GM19324 (cell line): ENCODE measurements at regions not wholly inside any gene's neighbourhood (a gene's known extent, or its start where the extent isn't known, plus 50 kb on each side); places are given as distances from the start of the nearest gene placed in this dataset.
A peak's percentile ranks its signal among the peaks of the same experiment; 100 is the strongest.

Source experiments
- ATAC-seq: cut with Tn5 transposase; IDR thresholded peaks from one replicate; pipeline ENCODE4 v1.9.1; 2021; ENCODE audit warnings: mild to moderate bottlenecking, moderate library complexity; ENCODE audit not compliant: unreplicated experiment, low FRiP score

DNA sequence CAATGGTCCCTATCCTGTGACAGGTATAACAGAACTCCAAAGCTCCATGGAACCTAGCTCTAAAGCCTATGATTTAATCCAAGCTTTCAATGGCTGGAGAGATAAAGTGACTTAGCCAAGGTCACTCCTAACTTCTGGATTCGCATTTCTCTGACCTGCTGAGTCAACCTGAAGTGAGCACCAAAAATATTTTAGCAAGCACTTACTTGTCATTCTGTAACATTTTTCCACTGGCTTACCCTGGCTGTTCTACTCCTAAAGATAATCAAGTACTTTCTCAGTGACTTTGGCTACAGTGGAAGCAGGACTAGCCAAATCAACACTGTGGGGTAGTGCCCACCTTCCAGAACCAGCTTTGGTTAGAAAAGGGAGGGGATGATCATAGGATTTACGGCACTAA lies 188.3 kb downstream of the OGFRL1 start:
- ATAC-seq: no peak

DNA sequence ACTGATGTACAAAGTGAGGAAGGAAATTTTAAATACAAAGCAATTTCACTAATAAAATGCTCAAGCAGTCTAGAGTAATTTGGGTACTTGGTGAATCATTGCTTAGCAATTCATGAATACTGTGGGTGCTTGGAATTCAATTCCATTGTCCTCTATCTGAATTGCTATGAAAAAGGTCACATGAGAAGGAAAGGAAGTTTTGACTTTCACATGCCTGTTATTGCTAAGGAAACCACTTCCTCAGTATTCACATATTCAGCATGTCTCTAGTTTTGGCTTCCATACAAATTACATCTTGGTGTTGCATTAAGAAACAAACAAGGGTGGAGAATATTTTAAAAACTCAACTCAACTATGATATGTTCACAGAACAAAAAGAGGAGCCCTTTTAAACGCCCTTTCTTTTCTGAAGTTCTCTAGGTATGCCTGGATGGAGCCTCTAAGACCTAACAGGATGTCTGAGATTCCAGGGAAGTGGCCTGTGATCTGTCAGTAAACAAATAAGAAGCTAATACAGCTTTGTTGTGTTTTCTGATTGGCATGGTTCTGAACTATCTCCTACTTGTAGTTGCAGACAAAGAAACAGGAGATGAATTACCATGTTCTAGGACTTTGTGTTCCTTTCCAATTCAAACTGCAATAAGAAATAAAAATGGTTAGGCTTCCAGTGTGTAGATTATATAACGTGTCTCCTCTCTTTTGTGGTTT lies 190.4 kb downstream of the OGFRL1 start:
- no peak for ATAC-seq

GRCh38 chr6:71480577-71480976 lies 192.0 kb downstream of the OGFRL1 start:
- ATAC-seq: no peak

- ATAC-seq: no peak
Observed at GRCh38 chr6:71481011-71481410, 192.4 kb downstream of the OGFRL1 start.

GRCh38 chr6:71481801-71482200 lies 193.2 kb downstream of the OGFRL1 start:
- ATAC-seq: no peak

GRCh38 chr6:71482742-71483141 lies 194.1 kb downstream of the OGFRL1 start:
- ATAC-seq: no peak

DNA sequence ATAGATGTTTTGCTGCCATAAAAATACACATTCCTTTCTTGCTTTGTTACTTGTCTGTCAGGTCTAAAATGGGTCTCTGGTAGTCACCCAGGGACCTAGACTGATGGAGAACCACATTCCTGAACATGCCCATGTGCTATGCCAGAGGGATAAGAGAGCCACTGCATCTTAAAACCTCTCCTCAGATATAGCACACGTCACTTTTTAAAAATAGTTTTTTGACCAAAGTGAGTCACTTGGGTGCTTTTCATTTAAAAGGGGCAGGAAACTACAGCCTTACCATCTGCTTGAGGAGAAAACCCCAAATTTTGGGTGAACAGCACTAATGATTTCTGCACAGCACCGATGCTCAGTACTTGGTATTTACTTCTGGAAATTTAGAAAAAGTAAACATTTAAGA lies 197.8 kb downstream of the OGFRL1 start:
- no peak for ATAC-seq

- ATAC-seq: peak; percentile 73
Observed at GRCh38 chr6:71488186-71488585, 199.6 kb downstream of the OGFRL1 start.

GRCh38 chr6:71489736-71490135 lies 201.1 kb downstream of the OGFRL1 start:
- ATAC-seq: no peak

GRCh38 chr6:71490876-71491275 lies 202.3 kb downstream of the OGFRL1 start:
- no peak for ATAC-seq

DNA sequence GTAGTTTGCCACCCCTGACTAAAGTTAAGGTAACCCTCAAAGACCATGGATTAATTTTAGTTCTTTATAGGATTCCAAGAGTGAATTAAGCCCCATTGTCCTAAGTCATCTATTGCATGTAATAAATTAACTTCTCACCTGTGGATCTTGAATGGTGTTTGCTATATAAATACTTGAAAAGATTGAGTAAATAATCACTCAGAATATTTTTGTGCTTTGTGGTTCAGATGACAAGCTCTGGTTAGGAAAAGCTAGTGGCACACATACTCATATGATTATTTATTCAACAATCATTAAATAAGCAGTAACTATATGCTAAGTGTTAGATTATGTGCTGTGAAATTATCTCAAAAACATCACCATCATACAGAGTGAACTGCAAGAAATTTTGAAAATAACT lies 203.2 kb downstream of the OGFRL1 start:
- ATAC-seq: no peak

- no peak for ATAC-seq
Observed at GRCh38 chr6:71492668-71493067, 204.1 kb downstream of the OGFRL1 start.

DNA sequence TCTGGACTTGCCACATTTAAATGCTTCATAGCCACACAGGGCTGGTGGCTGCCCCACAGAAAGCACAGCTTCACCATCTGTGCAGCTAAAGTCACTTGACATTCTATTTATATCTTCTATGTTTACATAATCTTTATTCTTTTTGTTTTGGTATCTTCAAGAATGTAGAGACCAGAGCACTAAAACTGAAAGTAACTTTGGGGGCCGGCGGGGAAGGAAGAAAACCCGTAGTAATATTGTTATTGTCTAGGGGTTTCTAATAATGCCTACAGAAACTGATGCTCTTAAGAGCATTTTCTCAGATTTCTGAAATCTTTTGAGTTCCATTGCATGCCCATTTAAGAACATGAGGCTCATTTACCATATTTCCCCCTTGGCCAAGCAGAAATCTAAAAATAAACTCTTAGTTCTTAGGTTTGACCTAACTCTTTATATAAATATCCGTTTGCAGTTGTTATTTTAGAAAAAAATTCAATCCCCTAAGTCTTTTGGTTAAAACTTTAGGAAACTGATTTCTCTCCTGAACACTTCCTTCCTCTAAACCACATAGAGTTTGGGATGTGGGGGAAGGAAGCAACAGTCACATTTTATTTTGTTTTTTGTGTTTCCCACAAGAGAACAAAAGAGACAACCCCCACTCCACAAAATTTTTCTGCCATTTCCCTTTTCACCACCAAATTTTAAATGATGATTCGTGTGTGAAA lies 207.6 kb downstream of the OGFRL1 start:
- peak; percentile 99 for ATAC-seq

- ATAC-seq: no peak
Observed at GRCh38 chr6:71496722-71497033, 208.1 kb downstream of the OGFRL1 start.

DNA sequence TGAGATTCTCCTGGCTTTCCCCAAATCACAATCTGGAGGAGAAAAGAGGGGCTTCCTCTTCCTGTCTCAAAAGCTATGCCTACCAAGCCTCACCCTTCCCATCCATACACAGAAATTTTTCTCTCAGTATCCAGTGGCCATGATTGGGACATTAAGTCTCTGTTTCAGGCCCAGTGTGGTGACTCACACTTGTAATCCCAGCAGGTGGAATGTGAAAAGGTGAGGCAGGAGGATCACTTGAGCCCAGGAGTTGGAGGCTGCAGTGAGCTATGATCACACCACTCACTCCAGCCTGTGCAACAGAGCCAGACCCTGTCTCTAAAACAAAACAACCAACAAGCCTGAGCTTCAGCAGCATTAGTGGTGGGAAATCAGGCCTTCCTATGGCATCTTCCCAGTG lies 210.0 kb downstream of the OGFRL1 start:
- no peak for ATAC-seq

GRCh38 chr6:71499667-71500066 lies 211.1 kb downstream of the OGFRL1 start:
- no peak for ATAC-seq

- ATAC-seq: no peak
Observed at GRCh38 chr6:71502168-71502567, 213.6 kb downstream of the OGFRL1 start.

DNA sequence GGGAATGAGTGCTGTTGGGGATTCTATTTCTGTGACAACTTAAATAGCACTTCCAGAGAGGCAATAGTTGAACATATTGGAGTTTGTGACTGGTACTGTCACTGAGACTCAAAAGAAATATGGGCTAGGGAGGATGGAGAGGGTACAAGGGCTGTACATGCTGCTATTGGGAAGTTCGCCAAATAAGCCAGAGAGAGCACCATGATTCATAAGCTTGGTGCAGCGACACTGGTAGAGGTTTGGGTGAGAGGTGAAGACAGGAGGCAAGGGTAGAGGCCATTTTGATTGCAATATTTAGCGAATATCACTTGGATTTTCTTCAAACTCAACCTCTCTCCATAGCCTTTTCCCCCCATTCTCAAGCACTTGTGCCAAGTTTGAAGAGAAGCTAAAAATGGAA lies 214.3 kb downstream of the OGFRL1 start:
- ATAC-seq: no peak

- ATAC-seq: no peak
Observed at GRCh38 chr6:71507183-71507582, 218.6 kb downstream of the OGFRL1 start.

GRCh38 chr6:71509191-71510005 lies 220.8 kb downstream of the OGFRL1 start:
- ATAC-seq: no peak

GRCh38 chr6:71510057-71510713 lies 221.6 kb downstream of the OGFRL1 start:
- ATAC-seq: no peak
